Calu3 (cell line): ENCODE measurements at regions not wholly inside any gene's neighbourhood (a gene's known extent, or its start where the extent isn't known, plus 50 kb on each side); places are given as distances from the start of the nearest gene placed in this dataset.
A peak's percentile ranks its signal among the peaks of the same experiment; 100 is the strongest.

ENCODE experiments used
- BruUV-seq: library from RNA; stranded (reverse); fragments of 400-500 nt; replicated peaks from 2 replicates; lab custom pipeline; 2021; lab: Mats Ljungman, UMichigan
- CTCF ChIA-PET: fragments of 300-600 bp; sonication (Branson Sonifier 250); formaldehyde crosslinking; loops from one replicate; lab custom pipeline; 2022; ENCODE audit warnings: antibody characterized with exemption; lab: Charles Lee
- DNase-seq: peaks from one replicate; pipeline ENCODE4 v3.0.0; 2022
- H3K27ac Mint-ChIP-seq: one replicate; pipeline ENCODE4 v1.8.0; 2022; ENCODE audit warnings: mixed read lengths; ENCODE audit not compliant: unreplicated experiment
- H3K27me3 Mint-ChIP-seq: one replicate; pipeline ENCODE4 v1.8.0; 2022; ENCODE audit warnings: mixed read lengths; ENCODE audit not compliant: unreplicated experiment
- H3K36me3 Mint-ChIP-seq: one replicate; pipeline ENCODE4 v1.8.0; 2022; ENCODE audit warnings: mild to moderate bottlenecking, moderate library complexity, mixed read lengths; ENCODE audit not compliant: insufficient read depth, unreplicated experiment
- H3K4me1 Mint-ChIP-seq: one replicate; pipeline ENCODE4 v1.8.0; 2022; ENCODE audit warnings: mild to moderate bottlenecking, low read depth, mixed read lengths; ENCODE audit not compliant: unreplicated experiment
- H3K4me3 Mint-ChIP-seq: one replicate; pipeline ENCODE4 v1.8.0; 2022; ENCODE audit warnings: mild to moderate bottlenecking, low read depth, moderate library complexity, mixed read lengths; ENCODE audit not compliant: unreplicated experiment
- H3K9me3 Mint-ChIP-seq: one replicate; pipeline ENCODE4 v1.8.0; 2022; ENCODE audit warnings: low read depth, mixed read lengths; ENCODE audit not compliant: unreplicated experiment
- intact Hi-C: fragments of 100-400 bp; cut with micrococcal nuclease; formaldehyde crosslinking; loops from one replicate; pipeline ENCODE4 v1.10.0; 2022; ENCODE audit not compliant: unreplicated experiment
- TF ChIP-seq, protein P1 (sequence below): fragments of 200-600 bp; IDR thresholded peaks from one replicate; pipeline ENCODE4 v1.8.0; 2022; ENCODE audit warnings: antibody characterized with exemption; ENCODE audit not compliant: unreplicated experiment

DNA sequence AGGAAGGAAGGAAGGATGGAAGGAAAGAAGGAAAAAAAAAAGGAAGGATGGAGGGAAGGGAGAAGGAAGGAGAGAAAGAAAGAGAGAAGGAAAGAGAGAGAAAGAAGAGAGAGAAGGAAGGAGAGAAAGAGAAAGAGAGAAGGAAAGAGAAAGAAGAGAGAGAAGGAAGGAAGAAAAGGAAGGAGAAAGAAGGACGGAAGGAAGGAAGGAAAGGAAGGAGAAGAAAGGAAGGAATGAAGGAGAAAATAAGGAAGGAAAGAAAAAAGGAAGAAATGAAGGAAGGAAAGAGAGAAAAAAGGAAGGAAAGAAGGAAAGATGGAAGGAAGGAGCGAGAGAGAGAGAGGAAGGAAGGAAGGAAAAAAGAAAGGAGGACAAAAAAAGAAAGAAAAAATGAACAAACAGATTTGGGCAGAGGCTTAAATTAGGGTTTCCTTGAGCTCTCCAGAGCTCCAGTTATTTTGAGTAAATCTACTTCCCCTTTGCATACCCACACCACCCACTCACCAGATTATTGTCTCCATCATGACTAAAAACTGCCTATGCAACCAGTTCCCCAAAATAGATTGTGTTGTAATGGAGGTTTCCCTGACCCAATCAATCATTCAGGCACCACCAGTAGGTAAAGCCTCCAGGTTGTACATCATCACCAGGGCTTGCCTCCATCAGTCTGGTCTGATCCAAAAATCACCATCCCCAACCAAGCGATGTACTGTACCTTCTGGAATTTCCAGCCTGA lies 1722.9 kb upstream of the PCDH10 start:
- no TSS peak for BruUV-seq
- intact Hi-C loops, result no loop called here
- CTCF ChIA-PET, result no interaction called here
- Mint-ChIP-seq H3K9me3 (peaks cover 9% of the 10 kb centered on the region), H3K4me1 (peaks cover 6% of the 10 kb centered on the region), H3K27ac (no peak overlapping the region), H3K4me3 (no peak overlapping the region), H3K36me3 (no peaks in the 10 kb centered on the region), H3K27me3 (no peaks in the 10 kb centered on the region)
- TF ChIP-seq, protein P1, sequence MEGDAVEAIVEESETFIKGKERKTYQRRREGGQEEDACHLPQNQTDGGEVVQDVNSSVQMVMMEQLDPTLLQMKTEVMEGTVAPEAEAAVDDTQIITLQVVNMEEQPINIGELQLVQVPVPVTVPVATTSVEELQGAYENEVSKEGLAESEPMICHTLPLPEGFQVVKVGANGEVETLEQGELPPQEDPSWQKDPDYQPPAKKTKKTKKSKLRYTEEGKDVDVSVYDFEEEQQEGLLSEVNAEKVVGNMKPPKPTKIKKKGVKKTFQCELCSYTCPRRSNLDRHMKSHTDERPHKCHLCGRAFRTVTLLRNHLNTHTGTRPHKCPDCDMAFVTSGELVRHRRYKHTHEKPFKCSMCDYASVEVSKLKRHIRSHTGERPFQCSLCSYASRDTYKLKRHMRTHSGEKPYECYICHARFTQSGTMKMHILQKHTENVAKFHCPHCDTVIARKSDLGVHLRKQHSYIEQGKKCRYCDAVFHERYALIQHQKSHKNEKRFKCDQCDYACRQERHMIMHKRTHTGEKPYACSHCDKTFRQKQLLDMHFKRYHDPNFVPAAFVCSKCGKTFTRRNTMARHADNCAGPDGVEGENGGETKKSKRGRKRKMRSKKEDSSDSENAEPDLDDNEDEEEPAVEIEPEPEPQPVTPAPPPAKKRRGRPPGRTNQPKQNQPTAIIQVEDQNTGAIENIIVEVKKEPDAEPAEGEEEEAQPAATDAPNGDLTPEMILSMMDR, result no peak
- no peak for DNase-seq

DNA sequence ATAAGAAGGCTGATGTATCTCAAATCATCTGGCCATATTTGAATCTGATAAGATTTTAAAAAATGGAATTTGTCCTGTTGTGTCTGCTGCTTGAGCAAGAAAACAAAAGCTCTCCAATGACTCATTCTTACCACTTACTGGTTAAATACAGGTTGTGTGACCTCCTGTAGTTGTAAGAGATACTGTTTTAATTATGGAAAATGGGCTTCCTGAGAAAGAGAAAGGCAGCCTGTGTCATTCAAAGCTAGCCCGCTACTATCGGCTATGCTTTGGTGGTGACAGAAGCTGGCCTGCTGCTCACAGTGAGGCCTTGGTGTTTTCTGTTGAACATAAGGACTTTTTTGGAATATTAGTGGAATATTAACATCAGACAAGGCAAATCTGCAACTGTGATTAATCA lies 1722.1 kb upstream of the PCDH10 start:
- CTCF ChIA-PET, result no interaction called here
- Mint-ChIP-seq H3K4me1 (peaks cover 6% of the 10 kb centered on the region), H3K27ac (no peak overlapping the region)

DNA sequence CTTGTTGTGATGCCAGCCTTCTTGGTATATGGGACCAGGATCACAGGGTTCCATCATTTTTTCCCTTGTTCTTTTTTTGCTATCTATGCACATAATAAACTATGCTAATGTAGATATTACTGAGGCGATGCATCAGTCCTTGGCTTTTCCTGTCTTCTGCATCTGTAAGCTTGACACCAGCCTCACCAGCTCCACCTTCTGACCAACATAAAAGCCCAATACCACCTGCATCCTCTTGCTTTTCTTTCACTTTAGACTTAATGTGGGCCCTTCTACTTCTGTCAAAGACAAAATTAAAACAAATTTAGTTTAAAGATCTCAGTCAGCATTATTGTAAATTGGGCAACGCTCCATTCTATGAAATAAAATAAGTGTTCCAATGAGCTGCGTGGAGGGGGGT lies 1718.8 kb upstream of the PCDH10 start:
- peaks cover 8% of the 10 kb centered on the region for H3K9me3 Mint-ChIP-seq
- H3K36me3 Mint-ChIP-seq, result no peaks in the 10 kb centered on the region
- DNase-seq, result peak; percentile 5
- H3K27ac Mint-ChIP-seq, result no peak overlapping the region
- CTCF ChIA-PET, result no interaction called here
- no TSS peak for BruUV-seq
- peak overlapping the region; percentile 36 for H3K4me3 Mint-ChIP-seq
- TF ChIP-seq, protein P1, result no peak
- peaks cover 6% of the 10 kb centered on the region for H3K4me1 Mint-ChIP-seq
- intact Hi-C loops, result loop anchor here (2.0 kb wide), 1 partner anchor 338 kb away; no protein-coding TSS in a partner anchor
- H3K27me3 Mint-ChIP-seq, result no peaks in the 10 kb centered on the region

More for the DNA sequence above, 1722.1 kb upstream of the PCDH10 start:
- Mint-ChIP-seq H3K9me3 (peaks cover 6% of the 10 kb centered on the region), H3K4me3 (no peak overlapping the region), H3K27me3 (no peaks in the 10 kb centered on the region), H3K36me3 (no peaks in the 10 kb centered on the region)
- intact Hi-C loops, result no loop called here
- no peak for DNase-seq
- no TSS peak for BruUV-seq
- TF ChIP-seq, protein P1, result no peak

DNA sequence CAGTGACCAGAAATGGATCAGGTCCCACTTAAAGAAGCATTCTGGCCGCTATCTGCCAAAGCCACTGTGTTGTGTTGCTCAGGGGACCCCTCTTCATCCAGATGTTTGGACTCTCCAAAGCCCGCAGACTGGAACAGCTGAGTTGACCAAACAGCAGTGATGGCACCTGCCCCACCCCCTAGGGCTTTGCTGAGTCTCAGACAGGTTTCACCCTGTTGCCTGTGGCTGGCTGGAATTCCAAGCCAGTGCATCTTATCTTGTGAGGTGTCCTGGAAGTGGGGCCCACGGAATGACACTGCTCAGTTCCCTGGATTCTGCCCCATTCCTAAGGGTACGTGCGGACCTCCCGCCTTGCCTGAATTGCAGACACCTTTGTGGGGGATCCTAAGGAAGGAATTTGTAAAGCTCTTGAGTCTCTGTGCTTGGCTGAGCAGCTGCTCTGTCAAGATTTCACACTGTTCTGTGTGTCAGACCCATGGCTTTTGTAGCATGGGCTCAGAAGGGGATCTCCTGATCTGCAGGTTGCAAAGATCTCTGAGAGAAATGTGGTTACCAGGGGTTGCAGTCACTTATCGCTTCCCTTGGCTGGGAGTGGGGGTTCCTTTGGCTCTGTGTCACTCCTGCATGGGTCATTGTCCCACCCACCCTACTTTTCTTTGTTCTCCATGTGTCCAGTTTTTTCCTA lies 1707.9 kb upstream of the PCDH10 start:
- CTCF ChIA-PET, result no interaction called here
- Mint-ChIP-seq H3K9me3 (peaks cover 6% of the 10 kb centered on the region), H3K36me3 (no peaks in the 10 kb centered on the region)

More for the DNA sequence above, 1707.9 kb upstream of the PCDH10 start:
- H3K27me3 Mint-ChIP-seq, result no peaks in the 10 kb centered on the region
- H3K4me3 Mint-ChIP-seq, result no peak overlapping the region
- intact Hi-C loops, result no loop called here
- DNase-seq, result no peak
- H3K4me1 Mint-ChIP-seq, result no peaks in the 10 kb centered on the region
- BruUV-seq, result no TSS peak
- no peak overlapping the region for H3K27ac Mint-ChIP-seq
- TF ChIP-seq, protein P1, result no peak
